Nephron progenitor cell (in vitro differentiated cells): ENCODE measurements at regions not wholly inside any gene's neighbourhood (a gene's known extent, or its start where the extent isn't known, plus 50 kb on each side); places are given as distances from the start of the nearest gene placed in this dataset.
A peak's percentile ranks its signal among the peaks of the same experiment; 100 is the strongest.

Experiments
- DNase-seq: peaks from one replicate; pipeline ENCODE4 v3.0.0; 2021
- H3K27ac Mint-ChIP-seq: 2 replicates; pipeline ENCODE4 v1.8.0; 2021; ENCODE audit warnings: mild to moderate bottlenecking, moderate library complexity, mixed read lengths
- H3K27me3 Mint-ChIP-seq: 2 replicates; pipeline ENCODE4 v1.8.0; 2021; ENCODE audit warnings: mild to moderate bottlenecking, low read depth, mixed read lengths; ENCODE audit not compliant: poor library complexity
- H3K36me3 Mint-ChIP-seq: 2 replicates; pipeline ENCODE4 v1.8.0; 2021; ENCODE audit warnings: low read depth, mixed read lengths
- H3K4me1 Mint-ChIP-seq: 2 replicates; pipeline ENCODE4 v1.8.0; 2021; ENCODE audit warnings: mixed read lengths
- H3K4me3 Mint-ChIP-seq: 2 replicates; pipeline ENCODE4 v1.8.0; 2021; ENCODE audit warnings: mild to moderate bottlenecking, moderate library complexity, mixed read lengths
- H3K9me3 Mint-ChIP-seq: 2 replicates; pipeline ENCODE4 v1.8.0; 2021; ENCODE audit warnings: mild to moderate bottlenecking, moderate library complexity, mixed read lengths
- TF ChIP-seq, protein P1 (sequence below): fragments of 200-600 bp; sonication (generic); IDR thresholded peaks from 2 replicates; pipeline ENCODE4 v1.5.0; 2021; ENCODE audit warnings: antibody characterized with exemption

DNA sequence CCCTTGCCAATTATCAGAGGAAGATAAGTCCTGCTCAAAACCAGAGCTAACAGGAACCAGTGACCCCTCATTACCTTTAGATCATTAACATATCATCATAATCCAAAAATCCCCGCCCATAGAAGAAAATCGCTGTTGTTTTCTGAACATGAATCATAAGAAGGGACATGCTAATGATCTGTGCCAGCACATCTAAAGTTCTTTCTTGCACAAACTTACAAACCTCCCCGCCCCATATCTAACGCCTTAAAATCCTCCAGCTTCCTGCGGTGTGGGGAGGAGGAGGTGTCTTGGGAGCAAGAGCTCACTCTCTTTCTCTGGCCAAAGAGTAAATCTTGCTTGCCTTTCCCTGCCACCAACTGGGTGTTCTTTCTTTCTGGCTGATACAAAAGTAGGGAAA, 78.3 kb downstream of the IRX3 start:
- peaks cover 46% of the 10 kb centered on the region for H3K4me1 Mint-ChIP-seq
- DNase-seq = no peak
- peaks cover 20% of the 10 kb centered on the region for H3K27me3 Mint-ChIP-seq
- TF ChIP-seq, protein P1, sequence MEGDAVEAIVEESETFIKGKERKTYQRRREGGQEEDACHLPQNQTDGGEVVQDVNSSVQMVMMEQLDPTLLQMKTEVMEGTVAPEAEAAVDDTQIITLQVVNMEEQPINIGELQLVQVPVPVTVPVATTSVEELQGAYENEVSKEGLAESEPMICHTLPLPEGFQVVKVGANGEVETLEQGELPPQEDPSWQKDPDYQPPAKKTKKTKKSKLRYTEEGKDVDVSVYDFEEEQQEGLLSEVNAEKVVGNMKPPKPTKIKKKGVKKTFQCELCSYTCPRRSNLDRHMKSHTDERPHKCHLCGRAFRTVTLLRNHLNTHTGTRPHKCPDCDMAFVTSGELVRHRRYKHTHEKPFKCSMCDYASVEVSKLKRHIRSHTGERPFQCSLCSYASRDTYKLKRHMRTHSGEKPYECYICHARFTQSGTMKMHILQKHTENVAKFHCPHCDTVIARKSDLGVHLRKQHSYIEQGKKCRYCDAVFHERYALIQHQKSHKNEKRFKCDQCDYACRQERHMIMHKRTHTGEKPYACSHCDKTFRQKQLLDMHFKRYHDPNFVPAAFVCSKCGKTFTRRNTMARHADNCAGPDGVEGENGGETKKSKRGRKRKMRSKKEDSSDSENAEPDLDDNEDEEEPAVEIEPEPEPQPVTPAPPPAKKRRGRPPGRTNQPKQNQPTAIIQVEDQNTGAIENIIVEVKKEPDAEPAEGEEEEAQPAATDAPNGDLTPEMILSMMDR = no peak
- no peaks in the 10 kb centered on the region for H3K9me3 Mint-ChIP-seq
- H3K4me3 Mint-ChIP-seq = no peak overlapping the region
- no peak overlapping the region for H3K27ac Mint-ChIP-seq
- H3K36me3 Mint-ChIP-seq = no peaks in the 10 kb centered on the region

DNA sequence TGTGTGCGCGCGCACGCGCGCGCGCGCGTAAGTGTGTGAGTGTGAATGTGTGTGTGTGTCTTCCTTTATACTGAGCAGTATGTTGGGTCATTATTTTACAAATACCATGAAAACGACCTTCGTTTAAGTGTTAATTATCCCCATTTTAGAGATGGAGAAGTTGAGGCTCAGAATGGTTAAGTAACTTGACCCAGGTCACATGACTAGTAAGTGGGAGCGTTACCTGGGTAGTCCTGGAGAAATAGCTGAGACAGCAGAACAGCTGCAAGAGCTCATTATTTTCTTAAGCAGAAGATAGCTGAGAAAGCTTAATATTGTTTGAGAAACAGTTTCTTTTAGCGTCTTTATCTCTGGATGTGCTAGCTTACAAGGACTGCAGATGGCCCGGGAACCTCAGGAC, 78.8 kb downstream of the IRX3 start:
- TF ChIP-seq, protein P1 = no peak
- no peak overlapping the region for H3K4me3 Mint-ChIP-seq
- no peak overlapping the region for H3K27ac Mint-ChIP-seq
- H3K4me1 Mint-ChIP-seq = peaks cover 42% of the 10 kb centered on the region
- H3K36me3 Mint-ChIP-seq = no peaks in the 10 kb centered on the region
- peaks cover 20% of the 10 kb centered on the region for H3K27me3 Mint-ChIP-seq
- no peak for DNase-seq
- no peaks in the 10 kb centered on the region for H3K9me3 Mint-ChIP-seq

DNA sequence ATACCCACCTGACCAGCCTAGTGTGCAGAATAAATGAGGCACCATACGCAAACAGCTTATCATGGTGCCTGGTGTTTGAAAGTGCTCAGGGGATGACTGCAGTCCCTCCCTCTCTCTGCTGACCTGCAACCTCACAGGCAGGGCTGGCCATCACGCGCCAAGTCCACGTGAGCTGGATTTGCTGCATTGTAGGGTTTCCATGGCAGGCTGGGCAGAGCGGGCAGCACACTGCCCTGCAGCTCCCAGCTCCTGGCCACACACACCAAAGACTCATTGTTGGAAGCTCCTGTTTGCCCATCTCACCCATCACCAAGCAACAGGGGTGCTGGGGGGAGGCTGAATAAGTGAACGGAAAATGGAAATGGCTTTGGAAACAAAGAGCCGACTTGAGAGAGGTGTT, 81.8 kb downstream of the IRX3 start:
- Mint-ChIP-seq H3K27ac (peak overlapping the region; percentile 31), H3K4me1 (peaks cover 27% of the 10 kb centered on the region), H3K36me3 (no peaks in the 10 kb centered on the region), H3K4me3 (no peak overlapping the region), H3K27me3 (peaks cover 14% of the 10 kb centered on the region), H3K9me3 (no peaks in the 10 kb centered on the region)
- DNase-seq = no peak
- TF ChIP-seq, protein P1 = no peak

DNA sequence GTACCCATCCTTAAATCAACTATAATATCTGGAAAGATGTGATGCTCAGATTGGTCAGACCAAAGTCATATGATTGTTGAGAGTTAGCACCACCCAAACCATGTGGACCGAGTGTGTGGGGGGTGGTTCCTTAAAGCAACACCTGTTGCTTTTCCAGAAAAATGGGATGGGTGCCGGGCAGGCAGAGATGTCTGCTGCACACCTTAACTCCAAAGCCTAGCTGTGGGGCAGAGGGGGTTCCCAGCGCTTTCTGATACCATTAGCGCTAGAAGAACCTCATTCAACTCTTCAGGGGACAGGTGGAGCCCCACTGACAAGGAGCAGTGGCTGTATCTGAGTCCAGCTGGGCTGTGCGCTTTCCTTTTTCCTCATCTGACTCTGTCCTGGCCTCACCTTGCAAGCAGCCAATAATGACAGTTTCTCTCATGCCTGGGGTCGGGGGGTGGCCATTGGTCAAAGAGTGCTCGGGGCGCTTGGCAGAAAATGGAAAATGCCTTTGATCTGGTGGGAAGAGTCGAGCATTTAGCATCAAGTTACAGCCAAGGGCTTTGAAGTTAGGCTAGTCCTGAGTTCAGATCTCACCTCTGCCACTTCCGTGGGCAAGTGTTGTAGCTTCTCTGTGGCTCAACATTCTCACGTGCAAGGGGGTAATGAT, 82.6 kb downstream of the IRX3 start:
- H3K36me3 Mint-ChIP-seq = no peaks in the 10 kb centered on the region
- TF ChIP-seq, protein P1 = no peak
- no peaks in the 10 kb centered on the region for H3K9me3 Mint-ChIP-seq
- no peak overlapping the region for H3K27ac Mint-ChIP-seq
- peaks cover 31% of the 10 kb centered on the region for H3K4me1 Mint-ChIP-seq
- H3K4me3 Mint-ChIP-seq = no peak overlapping the region
- peaks cover 15% of the 10 kb centered on the region for H3K27me3 Mint-ChIP-seq
- DNase-seq = no peak

DNA sequence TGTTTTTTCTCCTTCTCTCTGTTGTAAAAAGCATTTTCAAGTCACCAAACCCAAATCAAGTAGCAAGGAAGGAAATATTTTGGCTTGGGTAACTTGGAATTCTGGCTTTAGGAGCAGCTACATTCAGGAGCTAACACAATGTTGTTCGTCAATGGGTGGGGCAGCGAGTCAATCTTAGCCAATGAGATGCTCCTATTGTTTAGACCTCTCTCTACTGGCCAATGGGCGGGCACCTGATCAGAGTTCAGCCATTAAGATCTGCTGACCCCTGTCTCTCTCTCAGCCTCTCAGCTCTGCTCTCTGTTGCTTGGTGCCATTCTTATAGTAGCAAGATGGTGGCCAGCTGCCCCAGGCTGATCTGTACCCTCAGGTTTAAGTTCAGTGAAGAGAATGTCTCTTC, 83.2 kb downstream of the IRX3 start:
- peaks cover 31% of the 10 kb centered on the region for H3K4me1 Mint-ChIP-seq

More for the DNA sequence above, 83.2 kb downstream of the IRX3 start:
- Mint-ChIP-seq H3K27me3 (peaks cover 16% of the 10 kb centered on the region), H3K9me3 (no peaks in the 10 kb centered on the region), H3K36me3 (no peaks in the 10 kb centered on the region), H3K4me3 (no peak overlapping the region), H3K27ac (no peak overlapping the region)
- DNase-seq = no peak
- TF ChIP-seq, protein P1 = no peak
